ENCODE measurements at regions not wholly inside any gene's neighbourhood (a gene's known extent, or its start where the extent isn't known, plus 50 kb on each side); places are given as distances from the start of the nearest gene placed in this dataset.

DNA sequence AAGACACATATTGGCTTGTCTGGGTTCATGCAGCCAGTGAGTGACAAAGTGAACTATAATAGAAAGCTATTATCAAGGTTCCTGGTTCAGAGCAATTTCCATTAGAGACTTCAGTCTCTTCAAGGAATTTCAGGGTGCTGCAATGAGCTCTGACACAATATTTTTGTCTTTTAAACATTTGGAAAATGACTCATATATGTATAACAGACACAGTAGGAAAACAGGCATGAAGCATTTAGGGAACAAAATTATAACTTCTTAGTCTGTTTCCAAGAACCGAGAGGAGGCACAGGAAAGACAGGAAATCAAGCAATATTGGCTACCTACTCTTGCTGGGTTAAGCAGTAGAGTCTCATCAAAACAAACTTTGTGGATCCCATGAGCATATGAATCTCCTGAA is 170.4 kb downstream of the PTPRC start:
- no peaks in the 10 kb centered on the region for H3K79me2 ChIP-seq (ENCODE audit: insufficient read depth, low read length)
- no peak overlapping the region for H2AFZ ChIP-seq (ENCODE audit: low read depth, low read length)
- H3K4me3 ChIP-seq (ENCODE audit: low read depth in 1 of 2, low read length in 2 of 2): no peak overlapping the region
- peaks cover 7% of the 10 kb centered on the region for H3K9me3 ChIP-seq (ENCODE audit: insufficient read depth, low read length, severe bottlenecking)
- TF ChIP-seq CTCF (IDR thresholded peaks at IDR 0.05; ENCODE audit: borderline replicate concordance, extremely low read depth, low read length, poor library complexity, severe bottlenecking): no peak
- no peak for TF ChIP-seq EZH2 (IDR thresholded peaks at IDR 0.05; ENCODE audit: borderline replicate concordance, low read depth, low read length, severe bottlenecking)
- H3K4me2 ChIP-seq (ENCODE audit: insufficient read depth, low read length): no peak overlapping the region
- no peaks in the 10 kb centered on the region for H3K4me1 ChIP-seq (ENCODE audit: insufficient read depth, low read length)
- H3K27me3 ChIP-seq (ENCODE audit: insufficient read depth, low read length, poor library complexity): no peaks in the 10 kb centered on the region
- H3K9ac ChIP-seq (ENCODE audit: low read depth, low read length): no peak overlapping the region
- ATAC-seq (ENCODE audit: insufficient read depth, low read depth) (no peak), DNase-seq (no peak)
- H4K20me1 ChIP-seq (ENCODE audit: insufficient read depth, low read length): no peaks in the 10 kb centered on the region
- peaks cover 26% of the 10 kb centered on the region for H3K36me3 ChIP-seq (ENCODE audit: insufficient read depth, low read length)
- H3K27ac ChIP-seq (ENCODE audit: low read length): no peak overlapping the region

GRCh38 chr1:198811449-198811848 is 172.6 kb downstream of the PTPRC start:
- no peak overlapping the region for H3K9ac ChIP-seq (ENCODE audit: low read depth, low read length)
- ATAC-seq (ENCODE audit: insufficient read depth, low read depth): no peak
- no peak overlapping the region for H2AFZ ChIP-seq (ENCODE audit: low read depth, low read length)
- H3K4me2 ChIP-seq (ENCODE audit: insufficient read depth, low read length): no peak overlapping the region
- no peak overlapping the region for H3K4me3 ChIP-seq (ENCODE audit: low read depth in 1 of 2, low read length in 2 of 2)
- no peaks in the 10 kb centered on the region for H3K4me1 ChIP-seq (ENCODE audit: insufficient read depth, low read length)
- no peaks in the 10 kb centered on the region for H4K20me1 ChIP-seq (ENCODE audit: insufficient read depth, low read length)
- no peaks in the 10 kb centered on the region for H3K27me3 ChIP-seq (ENCODE audit: insufficient read depth, low read length, poor library complexity)
- peaks cover 28% of the 10 kb centered on the region for H3K36me3 ChIP-seq (ENCODE audit: insufficient read depth, low read length)
- DNase-seq: no peak
- H3K79me2 ChIP-seq (ENCODE audit: insufficient read depth, low read length): no peaks in the 10 kb centered on the region
- no peak overlapping the region for H3K27ac ChIP-seq (ENCODE audit: low read length)
- H3K9me3 ChIP-seq (ENCODE audit: insufficient read depth, low read length, severe bottlenecking): peaks cover 13% of the 10 kb centered on the region
- TF ChIP-seq CTCF (IDR thresholded peaks at IDR 0.05; ENCODE audit: borderline replicate concordance, extremely low read depth, low read length, poor library complexity, severe bottlenecking): no peak
- no peak for TF ChIP-seq EZH2 (IDR thresholded peaks at IDR 0.05; ENCODE audit: borderline replicate concordance, low read depth, low read length, severe bottlenecking)

DNA sequence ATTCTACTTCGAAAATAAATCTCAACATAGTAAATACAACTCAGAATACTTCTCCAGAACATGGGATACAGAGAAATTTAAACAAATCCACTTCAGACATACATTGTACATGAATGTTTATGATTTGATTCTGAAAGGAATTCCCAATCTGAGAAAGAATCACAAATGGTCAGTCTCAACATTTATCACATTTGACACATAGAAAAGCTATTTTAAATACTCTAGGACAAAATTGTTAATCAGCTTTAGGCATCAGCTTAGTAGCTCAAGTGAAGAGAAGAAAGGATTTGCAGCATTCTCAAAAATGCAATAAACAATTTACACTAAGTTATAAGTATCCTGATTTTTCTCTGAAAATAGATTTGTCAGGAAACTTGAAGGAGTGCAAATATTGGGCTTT is 184.8 kb downstream of the PTPRC start:
- ATAC-seq (ENCODE audit: insufficient read depth, low read depth) (no peak), DNase-seq (no peak)
- peaks cover 5% of the 10 kb centered on the region; the same call in 1 of the 2 replicates for H3K36me3 ChIP-seq (ENCODE audit: insufficient read depth, low read length)
- no peaks in the 10 kb centered on the region for H3K79me2 ChIP-seq (ENCODE audit: insufficient read depth, low read length)
- H3K4me2 ChIP-seq (ENCODE audit: insufficient read depth, low read length): no peak overlapping the region
- no peaks in the 10 kb centered on the region for H3K4me1 ChIP-seq (ENCODE audit: insufficient read depth, low read length)
- H2AFZ ChIP-seq (ENCODE audit: low read depth, low read length): no peak overlapping the region
- no peak for TF ChIP-seq EZH2 (IDR thresholded peaks at IDR 0.05; ENCODE audit: borderline replicate concordance, low read depth, low read length, severe bottlenecking)
- TF ChIP-seq CTCF (IDR thresholded peaks at IDR 0.05; ENCODE audit: borderline replicate concordance, extremely low read depth, low read length, poor library complexity, severe bottlenecking): no peak
- H4K20me1 ChIP-seq (ENCODE audit: insufficient read depth, low read length): no peaks in the 10 kb centered on the region
- no peaks in the 10 kb centered on the region for H3K27me3 ChIP-seq (ENCODE audit: insufficient read depth, low read length, poor library complexity)
- no peaks in the 10 kb centered on the region for H3K9me3 ChIP-seq (ENCODE audit: insufficient read depth, low read length, severe bottlenecking)
- H3K9ac ChIP-seq (ENCODE audit: low read depth, low read length): no peak overlapping the region
- no peak overlapping the region for H3K27ac ChIP-seq (ENCODE audit: low read length)
- no peak overlapping the region for H3K4me3 ChIP-seq (ENCODE audit: low read depth in 1 of 2, low read length in 2 of 2)

- no peak overlapping the region for H3K27ac ChIP-seq (ENCODE audit: low read length)
- H4K20me1 ChIP-seq (ENCODE audit: insufficient read depth, low read length): no peaks in the 10 kb centered on the region
- no peaks in the 10 kb centered on the region for H3K27me3 ChIP-seq (ENCODE audit: insufficient read depth, low read length, poor library complexity)
- no peak overlapping the region for H2AFZ ChIP-seq (ENCODE audit: low read depth, low read length)
- 0 out of 2 replicates have a peak, but pooled peaks cover under 1% of the 10 kb centered on the region for H3K79me2 ChIP-seq (ENCODE audit: insufficient read depth, low read length)
- H3K4me3 ChIP-seq (ENCODE audit: low read depth in 1 of 2, low read length in 2 of 2): no peak overlapping the region
- H3K4me2 ChIP-seq (ENCODE audit: insufficient read depth, low read length): no peak overlapping the region
- ATAC-seq (ENCODE audit: insufficient read depth, low read depth) (no peak), DNase-seq (no peak)
- H3K9me3 ChIP-seq (ENCODE audit: insufficient read depth, low read length, severe bottlenecking): no peaks in the 10 kb centered on the region
- no peak overlapping the region for H3K9ac ChIP-seq (ENCODE audit: low read depth, low read length)
- H3K36me3 ChIP-seq (ENCODE audit: insufficient read depth, low read length): peaks cover 8% of the 10 kb centered on the region
- H3K4me1 ChIP-seq (ENCODE audit: insufficient read depth, low read length): no peaks in the 10 kb centered on the region
- no peak for TF ChIP-seq CTCF (IDR thresholded peaks at IDR 0.05; ENCODE audit: borderline replicate concordance, extremely low read depth, low read length, poor library complexity, severe bottlenecking)
- no peak for TF ChIP-seq EZH2 (IDR thresholded peaks at IDR 0.05; ENCODE audit: borderline replicate concordance, low read depth, low read length, severe bottlenecking)
Observed at GRCh38 chr1:198825254-198825653, 186.4 kb downstream of the PTPRC start.

Measured in DND-41 (cell line).